ENCODE measurements at regions not wholly inside any gene's neighbourhood (a gene's known extent, or its start where the extent isn't known, plus 50 kb on each side); places are given as distances from the start of the nearest gene placed in this dataset.

DNA sequence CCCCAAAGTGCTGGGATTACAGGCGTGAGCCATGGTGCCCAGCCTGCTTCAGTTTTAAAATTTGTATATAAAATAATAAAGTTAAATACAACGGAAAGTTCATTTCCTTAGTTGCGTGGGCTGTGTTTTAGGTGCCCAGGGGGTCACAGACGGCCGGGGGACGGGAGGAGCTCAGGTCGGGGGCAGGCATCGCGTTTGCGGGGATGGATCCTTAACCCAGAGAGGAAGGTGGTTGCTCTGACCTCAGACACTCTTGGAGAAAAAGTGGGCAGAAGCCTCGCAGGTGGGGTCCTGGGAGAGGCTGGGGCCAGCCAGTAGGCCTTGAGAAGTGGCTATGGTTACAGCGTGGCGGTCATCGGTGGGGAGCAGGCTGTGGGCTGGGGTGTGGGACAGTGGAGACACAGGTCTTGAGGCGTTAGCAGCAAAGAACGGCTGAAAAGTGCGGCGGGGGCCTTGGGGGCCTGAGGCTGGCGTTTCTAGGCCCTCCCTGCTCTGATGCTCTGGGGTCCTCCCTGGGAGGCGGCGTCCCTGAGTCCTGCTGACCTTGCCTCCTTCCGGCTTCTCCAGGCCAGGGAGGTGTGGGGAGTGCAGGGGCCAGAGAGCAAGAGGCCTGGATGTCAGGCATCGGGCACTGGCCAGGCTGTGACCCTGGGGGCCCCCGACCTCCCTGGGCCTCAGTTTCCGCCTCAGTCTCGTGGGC, 54.4 kb downstream of the UNCX start:
- TF ChIP-seq, protein P1, sequence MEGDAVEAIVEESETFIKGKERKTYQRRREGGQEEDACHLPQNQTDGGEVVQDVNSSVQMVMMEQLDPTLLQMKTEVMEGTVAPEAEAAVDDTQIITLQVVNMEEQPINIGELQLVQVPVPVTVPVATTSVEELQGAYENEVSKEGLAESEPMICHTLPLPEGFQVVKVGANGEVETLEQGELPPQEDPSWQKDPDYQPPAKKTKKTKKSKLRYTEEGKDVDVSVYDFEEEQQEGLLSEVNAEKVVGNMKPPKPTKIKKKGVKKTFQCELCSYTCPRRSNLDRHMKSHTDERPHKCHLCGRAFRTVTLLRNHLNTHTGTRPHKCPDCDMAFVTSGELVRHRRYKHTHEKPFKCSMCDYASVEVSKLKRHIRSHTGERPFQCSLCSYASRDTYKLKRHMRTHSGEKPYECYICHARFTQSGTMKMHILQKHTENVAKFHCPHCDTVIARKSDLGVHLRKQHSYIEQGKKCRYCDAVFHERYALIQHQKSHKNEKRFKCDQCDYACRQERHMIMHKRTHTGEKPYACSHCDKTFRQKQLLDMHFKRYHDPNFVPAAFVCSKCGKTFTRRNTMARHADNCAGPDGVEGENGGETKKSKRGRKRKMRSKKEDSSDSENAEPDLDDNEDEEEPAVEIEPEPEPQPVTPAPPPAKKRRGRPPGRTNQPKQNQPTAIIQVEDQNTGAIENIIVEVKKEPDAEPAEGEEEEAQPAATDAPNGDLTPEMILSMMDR (IDR thresholded peaks at IDR 0.05) = no peak
- TF ChIP-seq ZFX (IDR thresholded peaks at IDR 0.05; ENCODE audit: borderline replicate concordance) = no peak
